GM12875 (cell line): ENCODE measurements at regions not wholly inside any gene's neighbourhood (a gene's known extent, or its start where the extent isn't known, plus 50 kb on each side); places are given as distances from the start of the nearest gene placed in this dataset.

Experiments
- H3K4me3 ChIP-seq: one replicate; pipeline ENCODE4 v1.5.1; 2011; ENCODE audit warnings: low read depth, low read length, control low read depth
- CTCF ChIP-seq: IDR thresholded peaks from 2 replicates; pipeline ENCODE4 v1.5.1; 2011; ENCODE audit warnings: low read depth, mild to moderate bottlenecking, control low read depth, inconsistent platforms, low read length, moderate library complexity, borderline replicate concordance; ENCODE audit not compliant: insufficient read depth

- no peak for TF ChIP-seq CTCF
- H3K4me3 ChIP-seq, result no peak overlapping the region
Observed at GRCh38 chr7:37504801-37505200, 56.1 kb upstream of the ELMO1 start.

GRCh38 chr7:37505750-37506353, 57.2 kb upstream of the ELMO1 start:
- H3K4me3 ChIP-seq, result no peak overlapping the region
- no peak for TF ChIP-seq CTCF

GRCh38 chr7:37508118-37508517, 59.5 kb upstream of the ELMO1 start:
- no peak for TF ChIP-seq CTCF
- H3K4me3 ChIP-seq, result no peak overlapping the region

- peak; percentile 66; the same call in 1 of the 2 replicates for TF ChIP-seq CTCF
- no peak overlapping the region for H3K4me3 ChIP-seq
Observed at GRCh38 chr7:37510043-37510634, 61.5 kb upstream of the ELMO1 start.

- TF ChIP-seq CTCF, result no peak
- H3K4me3 ChIP-seq, result no peak overlapping the region
Observed at GRCh38 chr7:37511915-37512314, 63.3 kb upstream of the ELMO1 start.

- H3K4me3 ChIP-seq, result no peak overlapping the region
- TF ChIP-seq CTCF, result no peak
Observed at GRCh38 chr7:37514497-37514896, 65.8 kb upstream of the ELMO1 start.

- no peak overlapping the region for H3K4me3 ChIP-seq
- TF ChIP-seq CTCF, result no peak
Observed at GRCh38 chr7:37516664-37517063, 68.0 kb upstream of the ELMO1 start.
